ENCODE measurements at regions not wholly inside any gene's neighbourhood (a gene's known extent, or its start where the extent isn't known, plus 50 kb on each side); places are given as distances from the start of the nearest gene placed in this dataset.

DNA sequence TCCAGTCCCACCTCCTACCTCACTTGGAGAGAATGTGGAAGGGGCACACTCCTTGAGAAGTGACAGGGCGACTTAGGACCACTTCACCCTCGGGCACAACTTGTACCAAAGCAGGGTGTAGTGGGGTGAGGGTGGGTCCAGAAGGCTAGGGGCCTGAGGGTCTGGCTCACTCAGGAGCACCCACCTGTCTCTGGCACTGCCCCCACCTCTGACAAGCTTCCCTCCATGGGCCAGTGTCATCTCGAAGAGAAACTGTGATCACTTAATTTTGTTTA, 76.9 kb upstream of the OLFM1 start:
- TF ChIP-seq POLR2A (IDR thresholded peaks at IDR 0.05): no peak
- TF ChIP-seq CTCF (IDR thresholded peaks at IDR 0.05): no peak
